IPS DF 6.9 (cell line): ENCODE measurements at regions not wholly inside any gene's neighbourhood (a gene's known extent, or its start where the extent isn't known, plus 50 kb on each side); places are given as distances from the start of the nearest gene placed in this dataset.

Experiments used
- DNase-seq: peaks from one replicate; pipeline ENCODE4 v3.0.0-alpha.2; 2013; ENCODE audit warnings: low read depth, low spot score
- H3K27ac ChIP-seq: one replicate; pipeline ENCODE4 v1.5.1; 2013; ENCODE audit warnings: low read length, control low read depth
- H3K27me3 ChIP-seq: 2 replicates; pipeline ENCODE4 v1.6.1; 2013; ENCODE audit warnings: mild to moderate bottlenecking, low read length; ENCODE audit not compliant: control insufficient read depth, insufficient read depth
- H3K36me3 ChIP-seq: 2 replicates; pipeline ENCODE4 v1.6.1; 2013; ENCODE audit warnings: low read length; ENCODE audit not compliant: control insufficient read depth, insufficient read depth
- H3K4me1 ChIP-seq: 2 replicates; pipeline ENCODE4 v1.6.1; 2013; ENCODE audit warnings: low read length; ENCODE audit not compliant: control insufficient read depth, insufficient read depth
- H3K4me3 ChIP-seq: 2 replicates; pipeline ENCODE4 v1.5.1; 2013; ENCODE audit warnings: mild to moderate bottlenecking, low read length
- H3K9me3 ChIP-seq: 2 replicates; pipeline ENCODE4 v1.6.1; 2013; ENCODE audit warnings: low read length, inconsistent platforms; ENCODE audit not compliant: control insufficient read depth, insufficient read depth
- WGBS: extraction: QIAGEN DNeasy Blood & Tissue Kit; methylation state at CpG from one replicate; pipeline ENCODE4 v1.1.7; 2013; ENCODE audit warnings: mixed read lengths, missing lambda C conversion rate; ENCODE audit not compliant: insufficient read length, insufficient coverage; 5-methylcytosine and 5-hydroxymethylcytosine counted together

DNA sequence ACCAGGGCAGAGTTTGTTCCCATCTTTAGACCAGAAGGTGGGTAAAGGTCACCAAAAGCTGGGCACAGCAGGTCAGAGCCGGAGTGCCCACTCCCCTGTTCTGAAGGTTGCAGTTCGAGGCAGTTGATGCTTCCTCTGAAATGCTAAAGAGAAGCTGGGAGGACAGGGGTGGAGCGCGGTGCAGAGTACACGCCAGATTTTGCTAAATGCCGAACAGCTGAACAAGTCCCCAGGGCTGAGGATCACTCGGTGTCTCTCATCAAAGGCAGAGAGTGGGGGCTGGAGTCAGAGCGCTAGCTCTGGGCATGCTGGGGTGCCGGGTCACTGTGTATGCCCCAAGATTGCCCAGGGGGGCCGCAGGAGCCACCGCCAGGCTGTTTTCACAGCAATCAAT, 197.0 kb downstream of the BCOR start:
- no peaks in the 10 kb centered on the region for H3K36me3 ChIP-seq
- H3K27me3 ChIP-seq, result no peaks in the 10 kb centered on the region
- no peaks in the 10 kb centered on the region for H3K9me3 ChIP-seq
- DNase-seq, result no peak
- no CpG with 5 or more reads among the region's 11 CpGs for WGBS
- peaks cover 7% of the 10 kb centered on the region for H3K4me1 ChIP-seq
- no peak overlapping the region for H3K4me3 ChIP-seq
- no peak overlapping the region for H3K27ac ChIP-seq

DNA sequence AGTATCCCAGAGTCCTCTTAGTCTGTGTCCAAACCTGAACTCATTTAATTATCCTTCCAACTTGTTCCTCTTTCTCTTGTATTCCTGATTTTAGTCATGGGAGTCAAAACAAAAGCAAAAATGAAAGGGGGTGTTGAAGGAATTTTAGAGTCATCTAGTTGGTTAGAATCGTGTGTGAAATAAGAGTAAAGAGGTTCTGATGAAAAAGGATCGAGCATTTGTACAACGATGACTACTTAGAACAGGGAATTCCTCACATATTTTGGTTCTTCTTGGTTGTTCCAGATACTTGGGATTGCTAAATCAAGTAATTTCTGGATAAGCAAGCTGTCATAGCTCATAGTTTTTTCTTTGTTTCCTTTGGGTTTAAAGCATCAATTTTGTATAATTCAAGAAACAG, 194.4 kb downstream of the BCOR start:
- Histone ChIP-seq H3K9me3 (no peaks in the 10 kb centered on the region), H3K36me3 (no peaks in the 10 kb centered on the region), H3K27me3 (no peaks in the 10 kb centered on the region), H3K4me1 (no peaks in the 10 kb centered on the region), H3K4me3 (no peak overlapping the region), H3K27ac (no peak overlapping the region)
- DNase-seq, result no peak
- WGBS, result 100% methylated on average over 2 of the region's 3 CpGs

DNA sequence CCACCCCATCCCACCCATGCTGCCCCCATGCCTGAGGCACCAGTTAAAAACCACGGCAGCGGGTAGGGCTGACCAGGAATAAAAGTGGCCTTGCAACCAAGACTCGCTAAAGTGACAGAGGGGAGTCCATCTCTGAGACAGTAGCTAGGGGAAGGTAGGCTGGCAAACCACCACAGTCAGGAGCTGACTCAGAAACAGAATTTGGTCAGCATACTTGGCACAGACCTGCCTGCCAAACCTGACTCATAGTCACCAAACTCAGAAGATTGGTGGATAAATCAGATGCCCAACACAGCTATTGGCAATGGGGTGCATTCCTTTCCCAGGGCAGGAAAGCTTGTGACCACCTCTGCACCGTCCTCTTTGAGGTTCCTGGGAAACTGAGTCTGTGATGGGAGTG, 193.8 kb downstream of the BCOR start:
- no peaks in the 10 kb centered on the region for H3K36me3 ChIP-seq
- H3K9me3 ChIP-seq, result no peaks in the 10 kb centered on the region
- no peaks in the 10 kb centered on the region for H3K4me1 ChIP-seq
- no peak overlapping the region for H3K27ac ChIP-seq
- DNase-seq, result no peak
- no CpG with 5 or more reads among the region's 4 CpGs for WGBS
- H3K27me3 ChIP-seq, result no peaks in the 10 kb centered on the region
- no peak overlapping the region for H3K4me3 ChIP-seq

DNA sequence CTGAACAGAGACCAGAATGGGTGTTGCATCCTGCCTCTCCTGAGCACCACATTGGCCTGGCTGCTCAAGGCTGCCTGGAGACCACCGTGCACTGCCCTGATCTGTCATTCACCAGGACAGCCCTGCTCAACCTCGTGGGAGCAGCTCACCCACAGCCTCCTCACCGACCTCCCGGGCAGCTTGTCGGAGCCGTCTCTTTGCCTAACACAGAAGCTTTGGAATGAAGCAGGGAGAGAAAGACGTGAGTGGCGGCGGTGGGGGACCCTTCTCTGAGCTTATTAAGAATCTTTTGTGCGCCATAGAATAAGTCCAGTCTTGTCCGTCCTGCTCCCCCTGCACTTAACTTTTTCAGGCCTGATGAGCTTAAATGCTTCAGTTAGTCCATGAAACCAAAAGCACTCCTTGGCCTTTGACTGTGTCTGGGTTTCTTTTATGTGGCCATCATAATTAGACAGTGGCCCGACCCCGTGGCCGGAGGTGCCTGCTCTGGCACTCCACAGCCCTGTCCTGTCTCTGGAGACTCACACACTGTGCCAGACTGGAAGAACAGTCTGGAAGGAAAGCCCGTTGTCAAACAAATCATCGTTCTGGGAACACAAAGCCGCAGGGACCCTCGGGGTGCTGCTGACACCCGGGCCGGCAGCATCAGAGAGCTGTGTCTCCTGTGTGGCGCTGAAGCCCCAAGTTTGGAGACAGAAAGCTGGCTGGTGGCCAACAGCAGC, 192.8 kb downstream of the BCOR start:
- no peaks in the 10 kb centered on the region for H3K27me3 ChIP-seq
- H3K27ac ChIP-seq, result no peak overlapping the region
- WGBS, result no CpG with 5 or more reads among the region's 21 CpGs
- H3K9me3 ChIP-seq, result no peaks in the 10 kb centered on the region
- H3K4me3 ChIP-seq, result no peak overlapping the region
- DNase-seq, result no peak
- no peaks in the 10 kb centered on the region for H3K36me3 ChIP-seq
- H3K4me1 ChIP-seq, result no peaks in the 10 kb centered on the region

DNA sequence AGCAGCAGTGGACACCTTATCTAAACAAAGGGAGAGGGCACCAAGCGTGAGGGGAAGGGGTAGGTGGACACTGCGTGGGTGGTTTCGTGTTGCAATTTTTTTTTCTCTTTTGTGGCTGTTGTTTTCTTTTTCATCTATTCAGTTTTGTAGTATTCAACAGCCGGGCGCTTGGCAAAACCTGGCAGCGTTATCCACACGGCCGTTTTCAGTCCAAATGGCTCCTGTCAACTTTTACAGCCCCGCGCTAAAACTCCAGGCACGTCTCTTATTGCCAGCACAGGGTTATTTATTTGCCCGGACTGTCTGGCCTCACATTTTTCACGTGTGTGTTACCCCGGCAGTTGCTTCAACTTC, 192.2 kb downstream of the BCOR start:
- Histone ChIP-seq H3K9me3 (no peaks in the 10 kb centered on the region), H3K4me3 (no peak overlapping the region), H3K27me3 (no peaks in the 10 kb centered on the region), H3K36me3 (no peaks in the 10 kb centered on the region), H3K4me1 (no peaks in the 10 kb centered on the region), H3K27ac (no peak overlapping the region)
- WGBS, result no CpG with 5 or more reads among the region's 14 CpGs
- DNase-seq, result no peak

DNA sequence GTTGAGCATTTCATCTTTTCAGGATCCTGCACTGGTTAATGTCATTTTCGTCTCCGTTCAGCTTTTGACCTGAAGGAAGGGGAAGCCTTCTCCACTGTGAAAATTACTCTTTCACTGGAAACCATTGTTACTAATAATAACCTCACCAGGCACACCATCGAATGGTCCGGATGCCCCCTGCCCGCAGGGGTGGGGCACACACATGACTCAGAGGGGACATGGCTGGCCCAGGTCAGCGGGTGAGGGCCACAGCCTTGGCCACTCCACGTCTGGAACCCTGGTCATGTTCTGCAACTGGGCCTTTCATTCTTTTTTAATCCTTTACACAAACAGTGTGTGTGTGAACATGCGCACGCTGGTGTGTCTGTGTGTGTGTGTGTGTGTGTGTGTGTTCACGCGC, 191.8 kb downstream of the BCOR start:
- no peak for DNase-seq
- H3K4me1 ChIP-seq, result no peaks in the 10 kb centered on the region
- no peaks in the 10 kb centered on the region for H3K36me3 ChIP-seq
- H3K9me3 ChIP-seq, result no peaks in the 10 kb centered on the region
- H3K4me3 ChIP-seq, result no peak overlapping the region
- no peak overlapping the region for H3K27ac ChIP-seq
- WGBS, result no CpG with 5 or more reads among the region's 11 CpGs
- H3K27me3 ChIP-seq, result no peaks in the 10 kb centered on the region

DNA sequence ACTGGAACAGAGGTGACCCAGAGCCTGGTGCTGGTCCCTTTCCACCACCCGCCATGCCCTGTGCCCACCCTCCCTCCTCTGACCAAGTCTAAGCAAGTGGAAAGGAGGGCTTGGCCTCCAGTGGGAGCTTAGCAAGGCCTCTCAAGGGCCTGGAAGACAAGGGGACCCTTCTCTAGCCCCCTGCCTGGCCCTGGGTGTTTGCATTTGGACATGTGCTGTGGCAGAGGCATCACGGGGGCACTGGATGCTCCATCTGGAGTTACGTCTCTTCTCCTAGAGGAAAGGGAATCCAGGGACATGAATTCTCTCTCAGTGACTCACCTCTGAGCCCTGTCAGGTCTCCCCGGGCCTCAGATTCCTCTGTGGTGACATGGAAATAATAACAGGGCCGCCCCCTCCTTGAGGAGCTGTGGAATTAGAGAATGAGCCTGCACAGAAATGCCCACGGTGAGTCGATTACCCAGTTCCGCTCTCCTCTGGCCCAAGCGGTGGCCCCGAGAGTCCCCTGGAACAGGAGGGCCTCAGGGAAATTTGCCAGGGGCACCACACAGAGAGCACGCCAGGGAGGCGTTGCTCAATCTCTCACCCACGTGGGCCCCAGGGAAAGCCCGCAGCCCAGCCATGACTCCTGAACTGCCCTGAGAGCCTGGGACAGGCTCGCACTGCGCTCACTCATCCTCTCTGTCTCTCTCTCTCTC, 189.6 kb downstream of the BCOR start:
- no CpG with 5 or more reads among the region's 16 CpGs for WGBS
- no peak for DNase-seq

DNA sequence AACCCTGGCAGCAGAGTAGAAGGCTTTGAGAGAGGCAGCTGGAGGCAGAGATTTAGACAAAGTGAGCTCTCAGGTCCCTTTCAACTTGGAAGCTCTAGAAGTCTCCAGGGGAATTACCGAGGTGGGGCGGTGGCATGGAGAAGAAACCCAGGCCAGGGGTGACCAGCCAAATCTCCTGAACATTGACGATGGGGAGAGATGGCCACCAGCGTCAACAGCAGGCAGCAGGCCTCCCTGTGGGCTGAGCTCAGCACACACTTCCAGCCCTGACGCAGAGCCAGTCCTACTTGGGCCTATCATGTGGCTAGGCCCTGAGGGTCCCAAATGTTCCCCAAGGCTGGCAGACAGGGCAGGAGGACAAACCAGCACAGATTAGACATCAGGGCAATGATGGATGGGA, 187.8 kb downstream of the BCOR start:
- no peak for DNase-seq
- H3K27me3 ChIP-seq, result no peaks in the 10 kb centered on the region
- no CpG with 5 or more reads among the region's 5 CpGs for WGBS
- no peaks in the 10 kb centered on the region for H3K9me3 ChIP-seq
- H3K4me1 ChIP-seq, result no peaks in the 10 kb centered on the region
- H3K4me3 ChIP-seq, result no peak overlapping the region
- H3K27ac ChIP-seq, result no peak overlapping the region
- H3K36me3 ChIP-seq, result no peaks in the 10 kb centered on the region

More for the DNA sequence above, 189.6 kb downstream of the BCOR start:
- Histone ChIP-seq H3K4me1 (no peaks in the 10 kb centered on the region), H3K27me3 (no peaks in the 10 kb centered on the region), H3K9me3 (no peaks in the 10 kb centered on the region), H3K27ac (no peak overlapping the region), H3K36me3 (no peaks in the 10 kb centered on the region), H3K4me3 (no peak overlapping the region)

DNA sequence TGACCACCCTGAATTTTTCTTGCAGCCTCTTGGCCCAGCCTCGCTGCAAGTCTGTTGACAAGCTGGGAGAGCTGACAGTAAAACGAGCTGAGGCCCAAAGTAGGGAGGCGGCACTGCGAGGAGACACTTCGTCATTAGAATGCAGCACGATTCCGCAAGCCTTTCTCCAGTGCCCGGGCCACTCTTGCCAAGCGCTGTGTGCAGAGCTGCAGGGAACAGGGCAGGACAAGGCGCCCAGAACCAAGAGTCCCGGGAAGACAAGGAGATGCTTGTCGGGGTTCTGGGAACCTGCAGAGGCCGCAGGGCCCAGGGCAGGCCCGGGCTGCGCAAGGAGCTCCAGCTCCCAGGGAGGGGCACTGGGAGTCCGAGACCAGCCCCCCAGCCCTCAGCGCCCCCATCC, 187.1 kb downstream of the BCOR start:
- no peaks in the 10 kb centered on the region for H3K4me1 ChIP-seq
- H3K4me3 ChIP-seq, result no peak overlapping the region
- H3K36me3 ChIP-seq, result no peaks in the 10 kb centered on the region
- DNase-seq, result no peak
- no peak overlapping the region for H3K27ac ChIP-seq
- no peaks in the 10 kb centered on the region for H3K27me3 ChIP-seq
- no peaks in the 10 kb centered on the region for H3K9me3 ChIP-seq
- no CpG with 5 or more reads among the region's 17 CpGs for WGBS

DNA sequence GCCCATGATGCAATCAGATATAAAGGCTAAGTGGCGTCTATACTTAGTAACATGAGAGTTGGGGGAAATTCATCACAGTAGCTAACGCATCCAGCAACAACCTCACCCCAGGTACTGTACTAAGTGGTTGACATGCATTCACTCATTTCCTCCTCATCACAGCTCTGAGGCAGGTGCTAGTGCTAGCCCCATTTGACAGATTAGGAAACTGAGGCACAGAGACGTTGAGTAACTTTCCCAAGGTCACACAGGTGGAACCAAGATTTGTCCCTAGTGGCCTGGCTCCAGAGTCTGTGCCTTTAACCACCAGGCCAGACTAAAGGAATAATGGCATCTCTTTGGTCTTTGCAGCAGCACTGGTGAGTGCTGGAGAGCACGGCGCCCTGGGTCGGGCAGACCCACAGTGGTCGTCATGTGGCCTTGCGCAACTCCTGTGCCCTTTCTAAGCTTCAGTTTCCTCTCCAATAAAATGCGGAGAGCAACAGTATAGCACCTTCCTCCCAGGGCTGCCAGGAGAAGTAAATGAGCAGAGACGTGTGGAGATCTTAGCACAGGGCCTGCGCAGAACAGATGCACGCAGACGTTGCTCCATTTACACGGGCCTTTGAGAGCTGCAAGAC, 186.4 kb downstream of the BCOR start:
- no peaks in the 10 kb centered on the region for H3K9me3 ChIP-seq
- H3K4me3 ChIP-seq, result no peak overlapping the region
- H3K36me3 ChIP-seq, result no peaks in the 10 kb centered on the region
- no peaks in the 10 kb centered on the region for H3K4me1 ChIP-seq
- H3K27ac ChIP-seq, result no peak overlapping the region
- H3K27me3 ChIP-seq, result no peaks in the 10 kb centered on the region
- WGBS, result no CpG with 5 or more reads among the region's 14 CpGs
- no peak for DNase-seq
